ENCODE measurements at regions not wholly inside any gene's neighbourhood (a gene's known extent, or its start where the extent isn't known, plus 50 kb on each side); places are given as distances from the start of the nearest gene placed in this dataset.
"Not testable (repeated sequence)": the region's sequence is repeated elsewhere in the genome, so short reads cannot be mapped to it uniquely, and the experiment has no call there.

GRCh38 chr18:59795882-59796281 lies 98.7 kb upstream of the CCBE1 start:
- Histone ChIP-seq H2AFZ (ENCODE audit: low read depth, low read length, severe bottlenecking) (no peak overlapping the region), H3K4me3 (ENCODE audit: insufficient read depth, low read length, poor library complexity, severe bottlenecking) (no peak overlapping the region), H3K27me3 (ENCODE audit: low read length) (no peaks in the 10 kb centered on the region), H3K9me3 (ENCODE audit: insufficient read depth, low read length) (no peaks in the 10 kb centered on the region), H3K9me2 (replicated peaks; ENCODE audit: insufficient read depth, low read length) (no peaks in the 10 kb centered on the region), H4K20me1 (ENCODE audit: low read depth, low read length) (no peaks in the 10 kb centered on the region), H3K36me3 (ENCODE audit: low read length) (no peaks in the 10 kb centered on the region), H3K4me2 (ENCODE audit: low read depth, low read length, poor library complexity, severe bottlenecking) (no peak overlapping the region), H3F3A (ENCODE audit: insufficient read depth) (no peaks in the 10 kb centered on the region), H3K79me2 (ENCODE audit: insufficient read depth, low read length) (no peaks in the 10 kb centered on the region), H3K9ac (ENCODE audit: low read length) (no peak overlapping the region), H3K27ac (ENCODE audit: low read depth, low read length) (no peak overlapping the region)
- no peak for TF ChIP-seq EZH2phosphoT487 (conservative IDR thresholded peaks at IDR 0.05; ENCODE audit: low read length)
- TF ChIP-seq CTCF (IDR thresholded peaks at IDR 0.05; ENCODE audit: insufficient read depth, low read length, poor library complexity, severe bottlenecking) = no peak

- no peaks in the 10 kb centered on the region for H3K9me2 ChIP-seq (replicated peaks; ENCODE audit: insufficient read depth, low read length)
- H3K27ac ChIP-seq (ENCODE audit: low read depth, low read length) = no peak overlapping the region
- H3K9ac ChIP-seq (ENCODE audit: low read length) = no peak overlapping the region
- H3K79me2 ChIP-seq (ENCODE audit: insufficient read depth, low read length) = no peaks in the 10 kb centered on the region
- H3F3A ChIP-seq (ENCODE audit: insufficient read depth) = no peaks in the 10 kb centered on the region
- H3K36me3 ChIP-seq (ENCODE audit: low read length) = no peaks in the 10 kb centered on the region
- no peaks in the 10 kb centered on the region for H4K20me1 ChIP-seq (ENCODE audit: low read depth, low read length)
- H3K9me3 ChIP-seq (ENCODE audit: insufficient read depth, low read length) = no peaks in the 10 kb centered on the region
- H2AFZ ChIP-seq (ENCODE audit: low read depth, low read length, severe bottlenecking) = no peak overlapping the region
- no peaks in the 10 kb centered on the region; the same call in 1 of the 2 replicates for H3K27me3 ChIP-seq (ENCODE audit: low read length)
- no peak overlapping the region for H3K4me3 ChIP-seq (ENCODE audit: insufficient read depth, low read length, poor library complexity, severe bottlenecking)
- TF ChIP-seq EZH2phosphoT487 (conservative IDR thresholded peaks at IDR 0.05; ENCODE audit: low read length) = no peak
- TF ChIP-seq CTCF (IDR thresholded peaks at IDR 0.05; ENCODE audit: insufficient read depth, low read length, poor library complexity, severe bottlenecking) = no peak
- no peak overlapping the region for H3K4me2 ChIP-seq (ENCODE audit: low read depth, low read length, poor library complexity, severe bottlenecking)
Measured at GRCh38 chr18:59792353-59792752, 95.1 kb upstream of the CCBE1 start.

GRCh38 chr18:59790346-59790936 lies 93.2 kb upstream of the CCBE1 start:
- H3K79me2 ChIP-seq (ENCODE audit: insufficient read depth, low read length); H3K27me3 ChIP-seq (ENCODE audit: low read length); H2AFZ ChIP-seq (ENCODE audit: low read depth, low read length, severe bottlenecking); H3K4me3 ChIP-seq (ENCODE audit: insufficient read depth, low read length, poor library complexity, severe bottlenecking); H3K9me2 ChIP-seq (replicated peaks; ENCODE audit: insufficient read depth, low read length); H3K9ac ChIP-seq (ENCODE audit: low read length); H3K27ac ChIP-seq (ENCODE audit: low read depth, low read length); H4K20me1 ChIP-seq (ENCODE audit: low read depth, low read length); H3K36me3 ChIP-seq (ENCODE audit: low read length); H3F3A ChIP-seq (ENCODE audit: insufficient read depth); H3K4me2 ChIP-seq (ENCODE audit: low read depth, low read length, poor library complexity, severe bottlenecking); H3K9me3 ChIP-seq (ENCODE audit: insufficient read depth, low read length): not testable (repeated sequence)

GRCh38 chr18:59788791-59789106 lies 91.5 kb upstream of the CCBE1 start:
- no peaks in the 10 kb centered on the region for H3F3A ChIP-seq (ENCODE audit: insufficient read depth)
- H3K9me3 ChIP-seq (ENCODE audit: insufficient read depth, low read length) = no peaks in the 10 kb centered on the region
- no peak overlapping the region for H3K9ac ChIP-seq (ENCODE audit: low read length)
- H3K4me2 ChIP-seq (ENCODE audit: low read depth, low read length, poor library complexity, severe bottlenecking) = no peak overlapping the region
- H2AFZ ChIP-seq (ENCODE audit: low read depth, low read length, severe bottlenecking) = no peak overlapping the region
- no peak for TF ChIP-seq CTCF (IDR thresholded peaks at IDR 0.05; ENCODE audit: insufficient read depth, low read length, poor library complexity, severe bottlenecking)
- no peak for TF ChIP-seq EZH2phosphoT487 (conservative IDR thresholded peaks at IDR 0.05; ENCODE audit: low read length)
- H3K9me2 ChIP-seq (replicated peaks; ENCODE audit: insufficient read depth, low read length) = no peaks in the 10 kb centered on the region
- H3K36me3 ChIP-seq (ENCODE audit: low read length) = no peaks in the 10 kb centered on the region
- H3K79me2 ChIP-seq (ENCODE audit: insufficient read depth, low read length) = no peaks in the 10 kb centered on the region
- no peaks in the 10 kb centered on the region for H4K20me1 ChIP-seq (ENCODE audit: low read depth, low read length)
- no peaks in the 10 kb centered on the region; the same call in 1 of the 2 replicates for H3K27me3 ChIP-seq (ENCODE audit: low read length)
- H3K4me3 ChIP-seq (ENCODE audit: insufficient read depth, low read length, poor library complexity, severe bottlenecking) = no peak overlapping the region
- no peak overlapping the region for H3K27ac ChIP-seq (ENCODE audit: low read depth, low read length)
